ENCODE measurements at regions not wholly inside any gene's neighbourhood (a gene's known extent, or its start where the extent isn't known, plus 50 kb on each side); places are given as distances from the start of the nearest gene placed in this dataset.

DNA sequence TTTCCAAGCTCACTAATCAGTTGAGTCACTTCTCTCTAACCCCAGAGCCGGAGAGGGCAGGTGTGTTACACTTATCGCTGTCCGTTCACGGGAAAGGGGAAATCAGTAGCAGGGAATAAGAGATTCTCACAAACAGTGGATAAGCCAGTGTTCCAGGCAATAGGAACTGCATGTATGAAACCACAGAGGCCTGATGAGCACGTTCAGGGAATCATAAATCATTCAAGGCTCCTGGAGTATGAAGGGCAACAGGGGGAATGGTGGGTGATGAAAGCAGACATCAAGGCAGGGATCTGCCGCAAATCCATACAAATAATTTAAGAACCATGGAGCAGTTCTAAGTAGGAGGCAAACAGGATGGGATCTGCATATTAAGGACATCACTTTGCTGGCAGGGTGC lies 59.1 kb upstream of the ADGRG2 start:
- ChIA-PET POLR2A (no interaction called here), CTCF (no interaction called here)
- TF ChIP-seq FOXM1 (IDR thresholded peaks at IDR 0.05; ENCODE audit: borderline replicate concordance) (no peak), SP1 (IDR thresholded peaks at IDR 0.05) (no peak), L3MBTL2 (conservative IDR thresholded peaks at IDR 0.05) (no peak), ZNF384 (IDR thresholded peaks at IDR 0.05) (no peak)
- TF ChIP-seq, protein P1, sequence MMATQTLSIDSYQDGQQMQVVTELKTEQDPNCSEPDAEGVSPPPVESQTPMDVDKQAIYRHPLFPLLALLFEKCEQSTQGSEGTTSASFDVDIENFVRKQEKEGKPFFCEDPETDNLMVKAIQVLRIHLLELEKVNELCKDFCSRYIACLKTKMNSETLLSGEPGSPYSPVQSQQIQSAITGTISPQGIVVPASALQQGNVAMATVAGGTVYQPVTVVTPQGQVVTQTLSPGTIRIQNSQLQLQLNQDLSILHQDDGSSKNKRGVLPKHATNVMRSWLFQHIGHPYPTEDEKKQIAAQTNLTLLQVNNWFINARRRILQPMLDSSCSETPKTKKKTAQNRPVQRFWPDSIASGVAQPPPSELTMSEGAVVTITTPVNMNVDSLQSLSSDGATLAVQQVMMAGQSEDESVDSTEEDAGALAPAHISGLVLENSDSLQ (IDR thresholded peaks at IDR 0.05): no peak
- no peak for DNase-seq (ENCODE audit: extremely low spot score)

DNA sequence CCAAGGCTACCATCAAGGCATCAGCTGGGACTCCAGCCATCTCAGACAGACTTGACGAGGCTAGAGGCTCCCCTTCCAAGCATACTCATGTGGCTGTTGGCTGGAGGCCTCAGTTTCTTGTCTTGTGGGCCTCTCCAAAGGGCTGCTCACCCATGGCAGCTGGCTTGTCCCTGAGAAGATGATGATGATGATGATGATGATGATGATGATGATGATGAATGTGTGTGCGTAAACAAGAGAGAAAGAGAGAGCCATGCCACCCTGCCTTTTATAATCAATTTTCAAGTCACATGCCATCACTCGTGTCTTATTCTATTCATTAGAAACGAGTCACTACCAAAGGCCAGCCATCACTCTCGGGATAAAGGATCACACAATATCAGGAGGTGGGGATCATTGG lies 60.5 kb upstream of the ADGRG2 start:
- no peak for TF ChIP-seq CTBP1 (IDR thresholded peaks at IDR 0.05; ENCODE audit: borderline replicate concordance)
- DNase-seq (ENCODE audit: extremely low spot score): no peak
- POLR2A ChIA-PET: no interaction called here
- CTCF ChIA-PET: no interaction called here

DNA sequence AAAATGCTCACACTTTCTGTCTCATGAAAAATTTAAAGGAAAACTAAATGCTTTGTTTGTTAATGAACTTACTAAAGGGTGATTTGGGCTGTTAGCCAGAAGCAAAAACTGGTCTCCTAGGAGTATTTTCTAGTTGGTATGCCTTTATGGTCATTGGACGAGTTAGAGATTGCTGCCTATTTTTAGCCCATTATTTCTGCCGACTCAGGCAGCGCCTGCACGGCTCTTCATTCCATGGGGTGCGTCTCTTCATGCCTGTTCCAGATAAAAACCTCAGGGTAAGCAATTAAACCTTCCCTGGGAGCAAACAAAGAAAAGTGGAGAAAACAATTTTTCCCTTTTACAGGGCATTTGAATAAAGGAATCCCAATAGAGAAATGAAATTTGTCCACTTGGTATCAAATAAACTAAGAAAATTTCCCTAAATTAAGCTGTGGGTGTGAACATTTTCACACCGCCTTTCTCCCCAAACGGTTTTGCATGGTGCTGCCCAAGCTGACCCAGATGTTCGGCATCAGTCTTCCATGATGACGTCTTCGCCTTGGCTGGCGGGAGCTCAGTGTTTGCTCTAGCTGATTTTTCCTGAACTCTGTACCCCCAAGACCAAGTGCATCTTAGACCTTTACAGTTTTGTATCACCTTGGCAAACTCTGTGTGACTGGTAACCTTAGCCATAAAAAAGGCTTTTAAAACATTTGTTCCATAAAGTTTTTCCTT lies 61.7 kb upstream of the ADGRG2 start:
- no peak for DNase-seq (ENCODE audit: extremely low spot score)
- POLR2A ChIA-PET: no interaction called here
- CTCF ChIA-PET: no interaction called here
- TF ChIP-seq TARDBP (IDR thresholded peaks at IDR 0.05): no peak
- TF ChIP-seq NFRKB (IDR thresholded peaks at IDR 0.05): no peak
- TF ChIP-seq, protein P1 (IDR thresholded peaks at IDR 0.05): no peak
- TF ChIP-seq ARNT (IDR thresholded peaks at IDR 0.05): no peak
- no peak for TF ChIP-seq ZNF384 (IDR thresholded peaks at IDR 0.05)
- TF ChIP-seq ELF4 (IDR thresholded peaks at IDR 0.05): no peak
- no peak for TF ChIP-seq FOXA1 (IDR thresholded peaks at IDR 0.05)
- no peak for TF ChIP-seq LEF1 (IDR thresholded peaks at IDR 0.05; ENCODE audit: borderline replicate concordance)
- no peak for TF ChIP-seq BHLHE40 (IDR thresholded peaks at IDR 0.05; ENCODE audit: borderline replicate concordance)
- TF ChIP-seq CTBP1 (IDR thresholded peaks at IDR 0.05; ENCODE audit: borderline replicate concordance): no peak
- no peak for TF ChIP-seq FOXM1 (IDR thresholded peaks at IDR 0.05; ENCODE audit: borderline replicate concordance)
- TF ChIP-seq SUZ12 (IDR thresholded peaks at IDR 0.05): no peak
- no peak for TF ChIP-seq HDGF (IDR thresholded peaks at IDR 0.05; ENCODE audit: borderline replicate concordance)
- no peak for TF ChIP-seq SP1 (IDR thresholded peaks at IDR 0.05)

DNA sequence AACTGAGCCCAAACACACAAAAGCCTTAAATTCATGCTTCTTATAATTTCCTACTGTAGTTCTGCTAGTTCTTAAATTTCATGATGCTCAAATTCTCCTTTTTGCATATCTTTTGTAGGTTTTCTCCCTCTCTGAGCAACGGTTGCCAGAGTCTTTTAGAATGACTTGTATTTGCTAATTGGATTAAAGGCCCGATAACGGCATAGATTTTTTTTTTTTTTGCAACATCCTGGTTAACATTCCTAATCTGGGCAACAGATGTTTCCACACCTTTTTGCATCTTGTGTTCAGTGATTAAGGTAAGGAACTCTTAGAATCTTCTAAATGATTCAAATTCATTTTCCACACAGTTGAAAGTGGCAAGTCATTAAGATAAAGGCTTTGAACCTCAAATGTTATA lies 66.3 kb upstream of the ADGRG2 start:
- POLR2A ChIA-PET: no interaction called here
- no peak for DNase-seq (ENCODE audit: extremely low spot score)
- no peak for TF ChIP-seq L3MBTL2 (conservative IDR thresholded peaks at IDR 0.05)
- no peak for TF ChIP-seq ELF4 (IDR thresholded peaks at IDR 0.05)
- TF ChIP-seq FOXK2 (IDR thresholded peaks at IDR 0.05): no peak
- CTCF ChIA-PET: no interaction called here

DNA sequence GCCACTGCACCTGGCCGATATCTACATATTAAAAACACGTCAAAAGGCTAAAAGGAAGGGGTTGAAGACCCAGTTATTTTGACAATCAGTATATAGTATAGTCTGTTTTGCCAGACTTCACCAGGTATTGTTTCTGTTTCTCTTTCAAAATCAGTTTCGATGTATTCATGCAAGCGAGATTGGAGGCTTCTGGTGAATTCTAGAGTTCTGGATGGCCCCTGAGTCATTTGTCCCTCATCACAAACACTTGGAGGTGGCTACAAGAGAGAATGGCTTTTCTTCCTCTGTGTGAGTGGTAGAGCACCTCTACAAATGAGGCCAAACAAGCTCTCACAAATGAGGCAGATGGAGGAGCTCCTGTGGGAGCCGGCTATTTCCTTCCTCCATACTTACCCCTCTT lies 68.6 kb upstream of the ADGRG2 start:
- TF ChIP-seq ELF4 (IDR thresholded peaks at IDR 0.05) (no peak), SUZ12 (IDR thresholded peaks at IDR 0.05) (no peak), ARNT (IDR thresholded peaks at IDR 0.05) (no peak), L3MBTL2 (conservative IDR thresholded peaks at IDR 0.05) (no peak), FOXA1 (IDR thresholded peaks at IDR 0.05) (no peak), BHLHE40 (IDR thresholded peaks at IDR 0.05; ENCODE audit: borderline replicate concordance) (no peak), TARDBP (IDR thresholded peaks at IDR 0.05) (no peak), CTBP1 (IDR thresholded peaks at IDR 0.05; ENCODE audit: borderline replicate concordance) (no peak), LEF1 (IDR thresholded peaks at IDR 0.05; ENCODE audit: borderline replicate concordance) (no peak), FOXM1 (IDR thresholded peaks at IDR 0.05; ENCODE audit: borderline replicate concordance) (no peak), FOXK2 (IDR thresholded peaks at IDR 0.05) (no peak), SP1 (IDR thresholded peaks at IDR 0.05) (no peak), NFRKB (IDR thresholded peaks at IDR 0.05) (no peak), ZNF384 (IDR thresholded peaks at IDR 0.05) (no peak), HDGF (IDR thresholded peaks at IDR 0.05; ENCODE audit: borderline replicate concordance) (no peak)
- TF ChIP-seq, protein P1 (IDR thresholded peaks at IDR 0.05): no peak
- ChIA-PET CTCF (no interaction called here), POLR2A (no interaction called here)
- DNase-seq (ENCODE audit: extremely low spot score): no peak

DNA sequence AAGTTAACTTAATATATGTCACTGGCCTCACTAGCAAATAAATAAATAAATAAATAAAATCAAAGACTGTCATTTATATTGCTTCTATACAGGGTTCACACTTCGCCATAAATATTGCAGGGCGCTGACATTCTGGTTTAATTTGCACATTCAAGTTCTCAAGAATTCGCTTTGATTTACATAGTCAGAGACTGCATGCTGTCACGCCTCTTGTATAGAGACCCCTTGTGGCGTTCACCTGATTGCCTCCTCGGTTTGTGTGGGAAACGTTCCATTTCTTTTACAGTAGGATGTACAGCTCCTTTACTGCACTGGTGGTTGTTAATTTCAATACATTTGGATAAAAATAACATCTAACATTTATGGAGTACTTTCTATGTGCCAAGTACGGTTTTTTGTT lies 71.3 kb upstream of the ADGRG2 start:
- ChIA-PET POLR2A (no interaction called here), CTCF (no interaction called here)
- TF ChIP-seq L3MBTL2 (conservative IDR thresholded peaks at IDR 0.05) (no peak), ELF4 (IDR thresholded peaks at IDR 0.05) (no peak), HDGF (IDR thresholded peaks at IDR 0.05; ENCODE audit: borderline replicate concordance) (no peak), FOXK2 (IDR thresholded peaks at IDR 0.05) (no peak), SUZ12 (IDR thresholded peaks at IDR 0.05) (no peak), ARNT (IDR thresholded peaks at IDR 0.05) (no peak), ZNF384 (IDR thresholded peaks at IDR 0.05) (no peak), NFRKB (IDR thresholded peaks at IDR 0.05) (no peak), LEF1 (IDR thresholded peaks at IDR 0.05; ENCODE audit: borderline replicate concordance) (no peak), BHLHE40 (IDR thresholded peaks at IDR 0.05; ENCODE audit: borderline replicate concordance) (no peak)
- TF ChIP-seq, protein P1 (IDR thresholded peaks at IDR 0.05): no peak
- no peak for DNase-seq (ENCODE audit: extremely low spot score)

Measured in HEK293T (cell line).